ENCODE measurements at regions not wholly inside any gene's neighbourhood (a gene's known extent, or its start where the extent isn't known, plus 50 kb on each side); places are given as distances from the start of the nearest gene placed in this dataset.

GRCh38 chr2:7377916-7378569, 460.8 kb downstream of the RNF144A start:
- TF ChIP-seq CTCF (IDR thresholded peaks at IDR 0.05) (peak in 3 of 6 experiments; percentile 37 to 50 (median 50)), POLR2A (IDR thresholded peaks at IDR 0.05) (no peak)
